IMR-90 (cell line): ENCODE measurements at regions not wholly inside any gene's neighbourhood (a gene's known extent, or its start where the extent isn't known, plus 50 kb on each side); places are given as distances from the start of the nearest gene placed in this dataset.

Experiments used
- ATAC-seq: fragments of 200-7000 bp; cut with Tn5 transposase; 2 replicates; pipeline ENCODE4 v1.9.1; 2020; ENCODE audit warnings: low read depth, mild to moderate bottlenecking, moderate library complexity
- BruUV-seq: library from RNA; stranded (reverse); fragments of 400-500 nt; replicated peaks from 2 replicates; lab custom pipeline; 2021; lab: Mats Ljungman, UMichigan
- CTCF ChIA-PET: fragments of 300-600 bp; formaldehyde crosslinking; extraction: SDS; loops from one replicate; lab custom pipeline; 2021; ENCODE audit warnings: antibody characterized with exemption; lab: Yijun Ruan, JAX
- POLR2A ChIA-PET: fragments of 300-600 bp; sonication (Branson Sonifier 250); formaldehyde crosslinking; loops from one replicate; lab custom pipeline; 2022; ENCODE audit warnings: antibody characterized with exemption; ENCODE audit not compliant: unreplicated experiment; lab: Charles Lee
- DNase-seq: peaks from one replicate; pipeline ENCODE4 v3.0.0; 2013
- H2AFZ ChIP-seq: replicated peaks from 2 replicates; pipeline ENCODE3; 2013; ENCODE audit warnings: low read length, mild to moderate bottlenecking; ENCODE audit not compliant: poor library complexity
- H2AK5ac ChIP-seq: 2 replicates; pipeline ENCODE4 v1.6.1; 2013; ENCODE audit warnings: low read depth, low read length, inconsistent platforms
- H2AK9ac ChIP-seq: replicated peaks from 2 replicates; pipeline ENCODE3; 2013; ENCODE audit warnings: mild to moderate bottlenecking, low read depth, low read length, moderate library complexity; ENCODE audit not compliant: poor library complexity
- H2BK120ac ChIP-seq: 2 replicates; pipeline ENCODE4 v1.6.1; 2013; ENCODE audit warnings: low read depth, low read length, inconsistent platforms
- H2BK15ac ChIP-seq: 3 replicates; pipeline ENCODE4 v1.6.1; 2013; ENCODE audit warnings: low read depth, low read length, inconsistent platforms
- H2BK20ac ChIP-seq: 2 replicates; pipeline ENCODE4 v1.6.1; 2013; ENCODE audit warnings: low read depth, mild to moderate bottlenecking, inconsistent platforms, low read length, moderate library complexity
- H2BK5ac ChIP-seq: 2 replicates; pipeline ENCODE4 v1.6.1; 2013; ENCODE audit warnings: mild to moderate bottlenecking, low read depth, low read length, inconsistent platforms; ENCODE audit not compliant: poor library complexity, severe bottlenecking
- H3K14ac ChIP-seq: replicated peaks from 2 replicates; pipeline ENCODE4 v1.6.1; 2013; ENCODE audit warnings: low read depth, low read length, inconsistent platforms
- H3K18ac ChIP-seq: 2 replicates; pipeline ENCODE4 v1.6.1; 2013; ENCODE audit warnings: low read depth, low read length, control low read depth
- H3K23ac ChIP-seq: 2 replicates; pipeline ENCODE4 v1.6.1; 2013; ENCODE audit warnings: low read depth, low read length, inconsistent platforms
- H3K27ac ChIP-seq: 2 replicates; pipeline ENCODE4 v1.5.1; 2013; ENCODE audit warnings: mild to moderate bottlenecking, control low read depth, low read length; ENCODE audit not compliant: insufficient read depth
- H3K27me3 ChIP-seq: 2 replicates; pipeline ENCODE4 v1.6.1; 2013; ENCODE audit warnings: low read length; ENCODE audit not compliant: control insufficient read depth, insufficient read depth
- H3K36me3 ChIP-seq: 2 replicates; pipeline ENCODE4 v1.6.1; 2013; ENCODE audit warnings: low read length, mixed read lengths; ENCODE audit not compliant: control insufficient read depth, insufficient read depth
- H3K4ac ChIP-seq: 2 replicates; pipeline ENCODE4 v1.6.1; 2013; ENCODE audit warnings: low read depth, low read length, inconsistent platforms
- H3K4me1 ChIP-seq: 2 replicates; pipeline ENCODE4 v1.6.1; 2013; ENCODE audit warnings: low read length, mixed read lengths; ENCODE audit not compliant: control insufficient read depth, insufficient read depth
- H3K4me2 ChIP-seq: 2 replicates; pipeline ENCODE4 v1.6.1; 2013; ENCODE audit warnings: low read depth, mild to moderate bottlenecking, control low read depth, low read length, moderate library complexity
- H3K4me3 ChIP-seq: 2 replicates; pipeline ENCODE4 v1.5.1; 2013; ENCODE audit warnings: low read depth, mild to moderate bottlenecking, control low read depth, low read length, moderate library complexity; ENCODE audit not compliant: insufficient read depth
- H3K56ac ChIP-seq: 2 replicates; pipeline ENCODE4 v1.6.1; 2013; ENCODE audit warnings: low read length, inconsistent platforms; ENCODE audit not compliant: insufficient read depth; ENCODE audit errors: extremely low read depth
- H3K79me1 ChIP-seq, 2 experiments: 2 replicates each; pipeline ENCODE4 v1.6.1; 2013; ENCODE audit warnings: low read length in 2 of 2, inconsistent platforms in 1 of 2, low read depth in 1 of 2
- H3K9ac ChIP-seq: 2 replicates; pipeline ENCODE4 v1.6.1; 2013; ENCODE audit warnings: low read depth, low read length, control low read depth
- H3K9me1 ChIP-seq: 2 replicates; pipeline ENCODE4 v1.6.1; 2013; ENCODE audit warnings: low read length, inconsistent platforms; ENCODE audit not compliant: insufficient read depth
- H3K9me3 ChIP-seq: 2 replicates; pipeline ENCODE4 v1.6.1; 2013; ENCODE audit warnings: low read length; ENCODE audit not compliant: control insufficient read depth, insufficient read depth
- H4K20me1 ChIP-seq: 2 replicates; pipeline ENCODE4 v1.6.1; 2013; ENCODE audit warnings: low read length, inconsistent platforms; ENCODE audit not compliant: insufficient read depth
- H4K5ac ChIP-seq: 2 replicates; pipeline ENCODE4 v1.6.1; 2013; ENCODE audit warnings: mild to moderate bottlenecking, low read depth, low read length, control low read depth
- H4K8ac ChIP-seq, 2 experiments: 2 replicates each; pipeline ENCODE4 v1.6.1; 2013; ENCODE audit warnings: low read depth in 2 of 2, low read length in 2 of 2, control low read depth in 1 of 2, inconsistent platforms in 1 of 2
- H4K91ac ChIP-seq: 2 replicates; pipeline ENCODE4 v1.6.1; 2013; ENCODE audit warnings: low read depth, low read length, inconsistent platforms; ENCODE audit not compliant: insufficient read depth
- BHLHE40 ChIP-seq: fragments of 150-350 bp; IDR thresholded peaks from 2 replicates; pipeline ENCODE4 v1.6.1; 2016; ENCODE audit warnings: mild to moderate bottlenecking, low read depth, low read length
- CEBPB ChIP-seq: IDR thresholded peaks from 2 replicates; pipeline ENCODE4 v1.6.1; 2012; ENCODE audit warnings: low read depth, low read length, improper control_type of control experiment
- CHD1 ChIP-seq: IDR thresholded peaks from 2 replicates; pipeline ENCODE4 v1.6.1; 2012; ENCODE audit warnings: low read depth, low read length, improper control_type of control experiment
- ELK1 ChIP-seq: fragments of 150-350 bp; IDR thresholded peaks from 2 replicates; pipeline ENCODE4 v1.6.1; 2016; ENCODE audit warnings: low read depth, mild to moderate bottlenecking, low read length, moderate library complexity, borderline replicate concordance
- FOS ChIP-seq: fragments of 150-350 bp; IDR thresholded peaks from 2 replicates; pipeline ENCODE4 v1.6.1; 2016; ENCODE audit warnings: low read depth, low read length
- MAFK ChIP-seq: IDR thresholded peaks from 2 replicates; pipeline ENCODE4 v1.6.1; 2012; ENCODE audit warnings: low read depth, low read length, improper control_type of control experiment
- MAZ ChIP-seq: IDR thresholded peaks from 2 replicates; pipeline ENCODE4 v1.6.1; 2012; ENCODE audit warnings: low read depth, mild to moderate bottlenecking, low read length, improper control_type of control experiment, moderate library complexity, borderline replicate concordance
- MXI1 ChIP-seq: IDR thresholded peaks from 2 replicates; pipeline ENCODE4 v1.6.1; 2012; ENCODE audit warnings: low read depth, mild to moderate bottlenecking, low read length, moderate library complexity, borderline replicate concordance
- NFE2L2 ChIP-seq: fragments of 150-350 bp; IDR thresholded peaks from 2 replicates; pipeline ENCODE4 v1.6.1; 2016; ENCODE audit warnings: low read depth, mild to moderate bottlenecking, low read length
- POLR2A ChIP-seq: IDR thresholded peaks from 2 replicates; pipeline ENCODE4 v1.6.1; 2012; ENCODE audit warnings: mild to moderate bottlenecking, low read depth, low read length
- RAD21 ChIP-seq: IDR thresholded peaks from 2 replicates; pipeline ENCODE4 v1.6.1; 2012; ENCODE audit warnings: low read length, improper control_type of control experiment
- RCOR1 ChIP-seq: IDR thresholded peaks from 2 replicates; pipeline ENCODE4 v1.6.1; 2012; ENCODE audit warnings: mild to moderate bottlenecking, low read length, improper control_type of control experiment; ENCODE audit not compliant: insufficient replicate concordance
- RFX5 ChIP-seq: IDR thresholded peaks from 2 replicates; pipeline ENCODE4 v1.8.0; 2012; ENCODE audit warnings: low read depth, mild to moderate bottlenecking, low read length, moderate library complexity
- SMC3 ChIP-seq: fragments of 150-350 bp; IDR thresholded peaks from 2 replicates; pipeline ENCODE4 v1.6.1; 2016; ENCODE audit warnings: low read depth, mild to moderate bottlenecking, antibody characterized with exemption, low read length, moderate library complexity
- USF2 ChIP-seq: fragments of 150-350 bp; IDR thresholded peaks from 2 replicates; pipeline ENCODE4 v1.6.1; 2017; ENCODE audit warnings: mild to moderate bottlenecking, antibody characterized with exemption, low read length, low read depth
- WGBS, 2 experiments: methylation state at CpG; one replicate each; pipeline versions ENCODE4 v1.1.5 to v1.1.7; 2013; ENCODE audit warnings: missing lambda C conversion rate in 2 of 2; ENCODE audit not compliant: insufficient read length in 1 of 2; ENCODE audit errors: extremely low coverage in 2 of 2; 5-methylcytosine and 5-hydroxymethylcytosine counted together
- dilution Hi-C: fragments of 300-500 bp; cut with HindIII; formaldehyde crosslinking; loops from one replicate; pipeline ENCODE4 v1.14.3; 2018; ENCODE audit warnings: low sequenced_read_pairs; ENCODE audit not compliant: unreplicated experiment
- in situ Hi-C: fragments of 300-500 bp; cut with MboI; formaldehyde crosslinking; loops from 3 replicates; pipeline ENCODE4 v1.14.3; 2019; ENCODE audit warnings: low sequenced_read_pairs, inconsistent platforms, mixed read lengths
- intact Hi-C: fragments of 100-400 bp; cut with micrococcal nuclease; formaldehyde crosslinking; loops from 2 replicates; pipeline ENCODE4 v1.10.0; 2022
- TF ChIP-seq, protein P1 (sequence below): conservative IDR thresholded peaks from 2 replicates; pipeline ENCODE4 v1.5.1; 2012; ENCODE audit warnings: mild to moderate bottlenecking, low read depth, low read length, improper control_type of control experiment

GRCh38 chr3:34957677-34958076 is 681.6 kb upstream of the ARPP21 start:
- CTCF ChIA-PET: no interaction called here
- dilution Hi-C loops (no loop called here), intact Hi-C loops (no loop called here), in situ Hi-C loops (no loop called here)
- no peak overlapping the region for H3K56ac ChIP-seq
- H3K4me1 ChIP-seq: no peaks in the 10 kb centered on the region
- H2AK9ac ChIP-seq: no peak overlapping the region
- no peak overlapping the region for H2BK120ac ChIP-seq
- H4K8ac ChIP-seq: no peak overlapping the region
- no peak overlapping the region for H3K4ac ChIP-seq
- H4K5ac ChIP-seq: no peak overlapping the region
- H3K9ac ChIP-seq: no peak overlapping the region
- no peak overlapping the region for H4K91ac ChIP-seq
- H2BK20ac ChIP-seq: no peak overlapping the region
- H2AK5ac ChIP-seq: no peak overlapping the region
- no peak overlapping the region for H3K18ac ChIP-seq
- no peak for ATAC-seq
- H3K79me1 ChIP-seq: no peaks in the 10 kb centered on the region
- no peak overlapping the region for H2BK5ac ChIP-seq
- no peak overlapping the region for H2BK15ac ChIP-seq
- DNase-seq: no peak
- H3K4me3 ChIP-seq: no peak overlapping the region
- TF ChIP-seq RCOR1: no peak
- no peak for TF ChIP-seq CHD1
- no peak for TF ChIP-seq MAFK
- TF ChIP-seq, protein P1, sequence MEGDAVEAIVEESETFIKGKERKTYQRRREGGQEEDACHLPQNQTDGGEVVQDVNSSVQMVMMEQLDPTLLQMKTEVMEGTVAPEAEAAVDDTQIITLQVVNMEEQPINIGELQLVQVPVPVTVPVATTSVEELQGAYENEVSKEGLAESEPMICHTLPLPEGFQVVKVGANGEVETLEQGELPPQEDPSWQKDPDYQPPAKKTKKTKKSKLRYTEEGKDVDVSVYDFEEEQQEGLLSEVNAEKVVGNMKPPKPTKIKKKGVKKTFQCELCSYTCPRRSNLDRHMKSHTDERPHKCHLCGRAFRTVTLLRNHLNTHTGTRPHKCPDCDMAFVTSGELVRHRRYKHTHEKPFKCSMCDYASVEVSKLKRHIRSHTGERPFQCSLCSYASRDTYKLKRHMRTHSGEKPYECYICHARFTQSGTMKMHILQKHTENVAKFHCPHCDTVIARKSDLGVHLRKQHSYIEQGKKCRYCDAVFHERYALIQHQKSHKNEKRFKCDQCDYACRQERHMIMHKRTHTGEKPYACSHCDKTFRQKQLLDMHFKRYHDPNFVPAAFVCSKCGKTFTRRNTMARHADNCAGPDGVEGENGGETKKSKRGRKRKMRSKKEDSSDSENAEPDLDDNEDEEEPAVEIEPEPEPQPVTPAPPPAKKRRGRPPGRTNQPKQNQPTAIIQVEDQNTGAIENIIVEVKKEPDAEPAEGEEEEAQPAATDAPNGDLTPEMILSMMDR: no peak
- TF ChIP-seq RFX5: no peak
- no peak for TF ChIP-seq RAD21
- no peak for TF ChIP-seq CEBPB
- TF ChIP-seq ELK1: no peak
- TF ChIP-seq MAZ: no peak
- no peak for TF ChIP-seq BHLHE40
- TF ChIP-seq NFE2L2: no peak
- no peak for TF ChIP-seq SMC3
- TF ChIP-seq POLR2A: no peak
- TF ChIP-seq USF2: no peak
- TF ChIP-seq MXI1: no peak
- no peak for TF ChIP-seq FOS
- H3K9me1 ChIP-seq: no peaks in the 10 kb centered on the region
- no peak overlapping the region for H3K14ac ChIP-seq
- no CpG with 5 or more reads among the region's 1 CpG for WGBS, 2 experiments
- H3K23ac ChIP-seq: no peak overlapping the region
- H2AFZ ChIP-seq: no peak overlapping the region
- POLR2A ChIA-PET: no interaction called here
- H3K36me3 ChIP-seq: no peaks in the 10 kb centered on the region
- H4K20me1 ChIP-seq: no peaks in the 10 kb centered on the region
- H3K27me3 ChIP-seq: no peaks in the 10 kb centered on the region
- H3K27ac ChIP-seq: no peak overlapping the region
- BruUV-seq: no TSS peak
- H3K4me2 ChIP-seq: no peak overlapping the region
- H3K9me3 ChIP-seq: peaks cover 4% of the 10 kb centered on the region
